ENCODE measurements at regions not wholly inside any gene's neighbourhood (a gene's known extent, or its start where the extent isn't known, plus 50 kb on each side); places are given as distances from the start of the nearest gene placed in this dataset.

DNA sequence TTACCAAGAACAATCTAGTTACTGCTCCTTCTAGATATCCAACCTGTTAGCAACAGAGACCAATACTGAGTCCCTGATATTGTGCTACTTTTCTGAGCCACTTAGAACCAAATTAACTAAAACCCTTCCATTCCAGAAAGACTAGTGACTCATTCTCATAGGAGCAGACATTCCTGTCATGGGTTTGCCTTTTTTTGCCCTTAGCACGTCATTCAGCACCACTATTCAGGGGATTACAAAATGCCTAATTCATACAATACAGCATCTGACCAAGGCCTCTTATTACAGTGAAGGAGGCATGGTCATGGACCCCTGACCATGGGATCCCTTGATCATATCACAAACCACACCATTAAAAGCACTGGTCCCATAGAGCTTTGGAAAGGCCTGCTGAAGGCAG is 123.8 kb upstream of the CXCL13 start:
- no peak for TF ChIP-seq POLR2A (IDR thresholded peaks at IDR 0.05)
- TF ChIP-seq, protein P1, sequence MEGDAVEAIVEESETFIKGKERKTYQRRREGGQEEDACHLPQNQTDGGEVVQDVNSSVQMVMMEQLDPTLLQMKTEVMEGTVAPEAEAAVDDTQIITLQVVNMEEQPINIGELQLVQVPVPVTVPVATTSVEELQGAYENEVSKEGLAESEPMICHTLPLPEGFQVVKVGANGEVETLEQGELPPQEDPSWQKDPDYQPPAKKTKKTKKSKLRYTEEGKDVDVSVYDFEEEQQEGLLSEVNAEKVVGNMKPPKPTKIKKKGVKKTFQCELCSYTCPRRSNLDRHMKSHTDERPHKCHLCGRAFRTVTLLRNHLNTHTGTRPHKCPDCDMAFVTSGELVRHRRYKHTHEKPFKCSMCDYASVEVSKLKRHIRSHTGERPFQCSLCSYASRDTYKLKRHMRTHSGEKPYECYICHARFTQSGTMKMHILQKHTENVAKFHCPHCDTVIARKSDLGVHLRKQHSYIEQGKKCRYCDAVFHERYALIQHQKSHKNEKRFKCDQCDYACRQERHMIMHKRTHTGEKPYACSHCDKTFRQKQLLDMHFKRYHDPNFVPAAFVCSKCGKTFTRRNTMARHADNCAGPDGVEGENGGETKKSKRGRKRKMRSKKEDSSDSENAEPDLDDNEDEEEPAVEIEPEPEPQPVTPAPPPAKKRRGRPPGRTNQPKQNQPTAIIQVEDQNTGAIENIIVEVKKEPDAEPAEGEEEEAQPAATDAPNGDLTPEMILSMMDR (IDR thresholded peaks at IDR 0.05): no peak
